HepG2 (cell line): ENCODE measurements at regions not wholly inside any gene's neighbourhood (a gene's known extent, or its start where the extent isn't known, plus 50 kb on each side); places are given as distances from the start of the nearest gene placed in this dataset.
A peak's percentile ranks its signal among the peaks of the same experiment; 100 is the strongest.

Source experiments
- FOXK1 ChIP-seq: sonication (generic); formaldehyde crosslinking; IDR thresholded peaks from 2 replicates; pipeline ENCODE4 v1.4.0; 2020; ENCODE audit warnings: low read depth, missing genetic modification reagents, borderline replicate concordance
- HBP1 ChIP-seq: IDR thresholded peaks from 2 replicates; pipeline ENCODE4 v1.6.1; 2016; ENCODE audit warnings: low read depth, control low read depth
- HNF1A ChIP-seq, 2 experiments: sonication (generic) in 1 of 2; formaldehyde crosslinking in 1 of 2; IDR thresholded peaks; 2 replicates each; pipeline versions ENCODE4 v1.4.0 to v1.6.1; 2016 to 2020; ENCODE audit warnings: borderline replicate concordance in 1 of 2, low read depth in 1 of 2, mild to moderate bottlenecking in 1 of 2, missing genetic modification reagents in 1 of 2
- IKZF1 ChIP-seq: fragments of 450-650 bp; IDR thresholded peaks from 2 replicates; pipeline ENCODE4 v1.7.1; 2016
- ISX ChIP-seq: sonication (generic); formaldehyde crosslinking; conservative IDR thresholded peaks from 2 replicates; pipeline ENCODE4 v1.5.0; 2020; ENCODE audit warnings: missing genetic modification reagents
- MED1 ChIP-seq: sonication (generic); formaldehyde crosslinking; IDR thresholded peaks from 2 replicates; pipeline ENCODE4 v1.4.0; 2020; ENCODE audit warnings: missing genetic modification reagents
- SETDB1 ChIP-seq: sonication (generic); formaldehyde crosslinking; IDR thresholded peaks from 2 replicates; pipeline ENCODE4 v1.5.1; 2020; ENCODE audit warnings: missing genetic modification reagents, mild to moderate bottlenecking, borderline replicate concordance
- TOE1 ChIP-seq: sonication (generic); formaldehyde crosslinking; IDR thresholded peaks from 2 replicates; pipeline ENCODE4 v1.4.0; 2020; ENCODE audit warnings: mild to moderate bottlenecking, missing genetic modification reagents
- ZBED4 ChIP-seq: sonication (generic); formaldehyde crosslinking; IDR thresholded peaks from 2 replicates; pipeline ENCODE4 v1.4.0; 2020; ENCODE audit warnings: missing genetic modification reagents, borderline replicate concordance
- ZKSCAN1 ChIP-seq: fragments of 150-350 bp; IDR thresholded peaks from 2 replicates; pipeline ENCODE4 v1.6.1; 2014; ENCODE audit warnings: low read length
- TF ChIP-seq, protein P1 (sequence below): sonication (generic); formaldehyde crosslinking; IDR thresholded peaks from 2 replicates; pipeline ENCODE4 v1.5.1; 2020; ENCODE audit warnings: missing genetic modification reagents, mild to moderate bottlenecking, borderline replicate concordance

DNA sequence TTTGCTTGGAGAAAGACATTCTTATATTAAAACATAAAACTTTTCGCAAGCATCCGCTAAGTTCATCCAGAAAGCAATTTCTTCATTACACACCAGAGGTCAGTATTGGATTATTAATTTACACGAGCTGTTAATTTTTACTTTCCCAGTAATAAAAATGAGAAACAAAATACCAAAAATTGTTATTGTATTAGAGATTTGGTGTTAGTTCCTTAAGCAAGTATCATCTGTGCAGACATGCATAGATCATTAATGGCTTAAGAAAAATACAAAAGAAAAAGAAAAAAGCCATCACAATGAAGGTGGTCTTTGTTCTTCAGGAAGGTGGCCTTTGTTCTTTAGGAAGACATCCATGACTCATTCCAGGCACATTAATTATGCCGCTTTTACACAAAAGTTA is 53.6 kb upstream of the HNMT start (continued):
- no peak for TF ChIP-seq SETDB1
- TF ChIP-seq TOE1 (CRISPR knock-in tag) = no peak; the same call in 1 of the 2 replicates
- TF ChIP-seq ISX (CRISPR knock-in tag) = no peak
- no peak for TF ChIP-seq HBP1 (CRISPR knock-in tag)
- TF ChIP-seq MED1 = 0 out of 2 replicates have a peak, but pooled peaks have one; percentile 13
- TF ChIP-seq IKZF1 = no peak
- TF ChIP-seq ZKSCAN1 = no peak
- TF ChIP-seq, protein P1, sequence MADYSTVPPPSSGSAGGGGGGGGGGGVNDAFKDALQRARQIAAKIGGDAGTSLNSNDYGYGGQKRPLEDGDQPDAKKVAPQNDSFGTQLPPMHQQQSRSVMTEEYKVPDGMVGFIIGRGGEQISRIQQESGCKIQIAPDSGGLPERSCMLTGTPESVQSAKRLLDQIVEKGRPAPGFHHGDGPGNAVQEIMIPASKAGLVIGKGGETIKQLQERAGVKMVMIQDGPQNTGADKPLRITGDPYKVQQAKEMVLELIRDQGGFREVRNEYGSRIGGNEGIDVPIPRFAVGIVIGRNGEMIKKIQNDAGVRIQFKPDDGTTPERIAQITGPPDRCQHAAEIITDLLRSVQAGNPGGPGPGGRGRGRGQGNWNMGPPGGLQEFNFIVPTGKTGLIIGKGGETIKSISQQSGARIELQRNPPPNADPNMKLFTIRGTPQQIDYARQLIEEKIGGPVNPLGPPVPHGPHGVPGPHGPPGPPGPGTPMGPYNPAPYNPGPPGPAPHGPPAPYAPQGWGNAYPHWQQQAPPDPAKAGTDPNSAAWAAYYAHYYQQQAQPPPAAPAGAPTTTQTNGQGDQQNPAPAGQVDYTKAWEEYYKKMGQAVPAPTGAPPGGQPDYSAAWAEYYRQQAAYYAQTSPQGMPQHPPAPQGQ (CRISPR knock-in tag) = no peak
- TF ChIP-seq FOXK1 (CRISPR knock-in tag) = no peak
- no peak for TF ChIP-seq ZBED4
- TF ChIP-seq HNF1A (IDR thresholded peaks at IDR 0.05; ENCODE audit: low read depth) = no peak
- no peak for TF ChIP-seq HNF1A (CRISPR knock-in tag; IDR thresholded peaks at IDR 0.05; ENCODE audit: borderline replicate concordance)
